ENCODE measurements at regions not wholly inside any gene's neighbourhood (a gene's known extent, or its start where the extent isn't known, plus 50 kb on each side); places are given as distances from the start of the nearest gene placed in this dataset.

GRCh38 chr9:35549441-35549840, 55.6 kb upstream of the TESK1 start:
- WGBS (ENCODE audit: insufficient coverage), result 84% methylated on average over 4 of the region's 4 CpGs
- peaks cover 6% of the 10 kb centered on the region for H3K27me3 Mint-ChIP-seq
- POLR2A ChIA-PET, result no interaction called here

GRCh38 chr9:35552376-35552775, 52.7 kb upstream of the TESK1 start:
- TF ChIP-seq, protein P1, sequence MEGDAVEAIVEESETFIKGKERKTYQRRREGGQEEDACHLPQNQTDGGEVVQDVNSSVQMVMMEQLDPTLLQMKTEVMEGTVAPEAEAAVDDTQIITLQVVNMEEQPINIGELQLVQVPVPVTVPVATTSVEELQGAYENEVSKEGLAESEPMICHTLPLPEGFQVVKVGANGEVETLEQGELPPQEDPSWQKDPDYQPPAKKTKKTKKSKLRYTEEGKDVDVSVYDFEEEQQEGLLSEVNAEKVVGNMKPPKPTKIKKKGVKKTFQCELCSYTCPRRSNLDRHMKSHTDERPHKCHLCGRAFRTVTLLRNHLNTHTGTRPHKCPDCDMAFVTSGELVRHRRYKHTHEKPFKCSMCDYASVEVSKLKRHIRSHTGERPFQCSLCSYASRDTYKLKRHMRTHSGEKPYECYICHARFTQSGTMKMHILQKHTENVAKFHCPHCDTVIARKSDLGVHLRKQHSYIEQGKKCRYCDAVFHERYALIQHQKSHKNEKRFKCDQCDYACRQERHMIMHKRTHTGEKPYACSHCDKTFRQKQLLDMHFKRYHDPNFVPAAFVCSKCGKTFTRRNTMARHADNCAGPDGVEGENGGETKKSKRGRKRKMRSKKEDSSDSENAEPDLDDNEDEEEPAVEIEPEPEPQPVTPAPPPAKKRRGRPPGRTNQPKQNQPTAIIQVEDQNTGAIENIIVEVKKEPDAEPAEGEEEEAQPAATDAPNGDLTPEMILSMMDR (IDR thresholded peaks at IDR 0.05), result no peak
- TF ChIP-seq EZH2 (IDR thresholded peaks at IDR 0.05; ENCODE audit: borderline replicate concordance, insufficient read depth, low read depth, low read length, poor library complexity, severe bottlenecking), result no peak
- Mint-ChIP-seq H3K4me1 (no peaks in the 10 kb centered on the region), H3K27me3 (no peaks in the 10 kb centered on the region), H3K4me3 (no peak overlapping the region), H3K9me3 (ENCODE audit: insufficient read depth) (no peaks in the 10 kb centered on the region), H3K27ac (no peak overlapping the region)
- Histone ChIP-seq H3K27me3 (replicated peaks in 1 of 4; ENCODE audit: control extremely low read depth in 1 of 4, control insufficient read depth in 3 of 4, insufficient read depth in 4 of 4, low read length in 3 of 4) (no peaks in the 10 kb centered on the region), H2AFZ (ENCODE audit: insufficient read depth, low read depth, low read length, poor library complexity, severe bottlenecking) (no peak overlapping the region), H3K9me3 (ENCODE audit: control extremely low read depth in 1 of 3, control insufficient read depth in 2 of 3, insufficient read depth in 1 of 3, low read length in 2 of 3) (no peaks in the 10 kb centered on the region), H3K9ac (ENCODE audit: low read length) (no peak overlapping the region), H3K27ac (ENCODE audit: low read length in 2 of 2) (no peak overlapping the region), H3K4me3 (ENCODE audit: control extremely low read depth in 1 of 5, extremely low read depth in 1 of 5, insufficient read depth in 1 of 5, low read depth in 2 of 5, low read length in 4 of 5) (no peak overlapping the region), H4K20me1 (ENCODE audit: control insufficient read depth, insufficient read depth, low read length, poor library complexity, severe bottlenecking) (no peaks in the 10 kb centered on the region), H3K4me2 (replicated peaks; ENCODE audit: low read depth, low read length, poor library complexity, severe bottlenecking) (no peak overlapping the region), H3K79me2 (ENCODE audit: control insufficient read depth, insufficient read depth, low read length) (no peaks in the 10 kb centered on the region), H3K36me3 (replicated peaks in 1 of 2; ENCODE audit: control extremely low read depth in 1 of 2, control insufficient read depth in 1 of 2, extremely low read depth in 1 of 2, insufficient read depth in 2 of 2, low read length in 1 of 2) (no peaks in the 10 kb centered on the region), H3K4me1 (ENCODE audit: control insufficient read depth in 2 of 2, insufficient read depth in 2 of 2, low read length in 2 of 2) (no peaks in the 10 kb centered on the region)
- ChIA-PET POLR2A (no interaction called here), CTCF (interaction anchor here (1.9 kb wide), 1 partner anchor 435 kb away, joined by 7 read pairs; no protein-coding TSS in a partner anchor)
- intact Hi-C loops (cut with micrococcal nuclease), result loop anchor here (5.0 to 10.0 kb wide), 2 partner anchors 435 to 648 kb away; partner anchors contain the start of gene ATOSB
- DNase-seq (no peak), ATAC-seq (ENCODE audit: low read depth) (no peak)
- 100% methylated on average over 2 of the region's 4 CpGs for WGBS (ENCODE audit: insufficient coverage)

More at GRCh38 chr9:35549441-35549840, 55.6 kb upstream of the TESK1 start:
- Histone ChIP-seq H3K9me3 (ENCODE audit: control extremely low read depth in 1 of 3, control insufficient read depth in 2 of 3, insufficient read depth in 1 of 3, low read length in 2 of 3) (no peaks in the 10 kb centered on the region), H2AFZ (ENCODE audit: insufficient read depth, low read depth, low read length, poor library complexity, severe bottlenecking) (no peak overlapping the region), H3K4me3 (ENCODE audit: control extremely low read depth in 1 of 5, extremely low read depth in 1 of 5, insufficient read depth in 1 of 5, low read depth in 2 of 5, low read length in 4 of 5) (no peak overlapping the region), H3K27me3 (replicated peaks in 1 of 4; ENCODE audit: control extremely low read depth in 1 of 4, control insufficient read depth in 3 of 4, insufficient read depth in 4 of 4, low read length in 3 of 4) (no peaks in the 10 kb centered on the region), H4K20me1 (ENCODE audit: control insufficient read depth, insufficient read depth, low read length, poor library complexity, severe bottlenecking) (no peaks in the 10 kb centered on the region), H3K27ac (ENCODE audit: low read length in 2 of 2) (no peak overlapping the region), H3K9ac (ENCODE audit: low read length) (no peak overlapping the region), H3K4me2 (replicated peaks; ENCODE audit: low read depth, low read length, poor library complexity, severe bottlenecking) (no peak overlapping the region), H3K79me2 (ENCODE audit: control insufficient read depth, insufficient read depth, low read length) (no peaks in the 10 kb centered on the region), H3K36me3 (replicated peaks in 1 of 2; ENCODE audit: control extremely low read depth in 1 of 2, control insufficient read depth in 1 of 2, extremely low read depth in 1 of 2, insufficient read depth in 2 of 2, low read length in 1 of 2) (no peaks in the 10 kb centered on the region), H3K4me1 (ENCODE audit: control insufficient read depth in 2 of 2, insufficient read depth in 2 of 2, low read length in 2 of 2) (no peaks in the 10 kb centered on the region)
- intact Hi-C loops (cut with micrococcal nuclease), result no loop called here
- TF ChIP-seq, protein P1 (IDR thresholded peaks at IDR 0.05), result no peak
- no peak for TF ChIP-seq EZH2 (IDR thresholded peaks at IDR 0.05; ENCODE audit: borderline replicate concordance, insufficient read depth, low read depth, low read length, poor library complexity, severe bottlenecking)
- Mint-ChIP-seq H3K4me3 (no peak overlapping the region), H3K9me3 (ENCODE audit: insufficient read depth) (no peaks in the 10 kb centered on the region), H3K4me1 (no peaks in the 10 kb centered on the region), H3K27ac (no peak overlapping the region)
- no peak for ATAC-seq (ENCODE audit: low read depth)
- CTCF ChIA-PET, result interaction anchor here (0.5 kb wide), 1 partner anchor 89 kb away, joined by 3 read pairs; no protein-coding TSS in a partner anchor
- DNase-seq, result no peak
